ENCODE measurements at regions not wholly inside any gene's neighbourhood (a gene's known extent, or its start where the extent isn't known, plus 50 kb on each side); places are given as distances from the start of the nearest gene placed in this dataset.

- TF ChIP-seq CTCF (conservative IDR thresholded peaks at IDR 0.05; ENCODE audit: low read length) (no peak), EZH2phosphoT487 (IDR thresholded peaks at IDR 0.05; ENCODE audit: borderline replicate concordance) (no peak)
These were observed 163.8 kb upstream of the LMNTD1 start for GRCh38 chr12:25716842-25717241.

Data from Loucy (cell line).